SK-N-SH (cell line): ENCODE measurements at regions not wholly inside any gene's neighbourhood (a gene's known extent, or its start where the extent isn't known, plus 50 kb on each side); places are given as distances from the start of the nearest gene placed in this dataset.

Experiments used
- FOXJ3 ChIP-seq: sonication (generic); formaldehyde crosslinking; IDR thresholded peaks from 2 replicates; pipeline ENCODE4 v1.5.1; 2020; ENCODE audit warnings: mild to moderate bottlenecking, missing genetic modification reagents
- FOXM1 ChIP-seq: IDR thresholded peaks from 2 replicates; pipeline ENCODE4 v1.4.0; 2012; ENCODE audit warnings: low read depth, mild to moderate bottlenecking
- GATA2 ChIP-seq: sonication (generic); formaldehyde crosslinking; IDR thresholded peaks from 2 replicates; pipeline ENCODE4 v1.5.0; 2020; ENCODE audit warnings: mild to moderate bottlenecking, missing genetic modification reagents
- JUND ChIP-seq: IDR thresholded peaks from 2 replicates; pipeline ENCODE4 v1.4.0; 2012
- POLR2AphosphoS5 ChIP-seq: IDR thresholded peaks from 2 replicates; pipeline ENCODE4 v1.6.1; 2012; ENCODE audit warnings: low read depth, low read length
- RAD21 ChIP-seq: IDR thresholded peaks from 2 replicates; pipeline ENCODE4 v1.6.1; 2012; ENCODE audit warnings: mild to moderate bottlenecking, low read length
- RXRA ChIP-seq: IDR thresholded peaks from 2 replicates; pipeline ENCODE4 v1.4.0; 2012; ENCODE audit warnings: low read depth, mild to moderate bottlenecking, borderline replicate concordance
- ZBTB33 ChIP-seq: IDR thresholded peaks from 2 replicates; pipeline ENCODE4 v1.4.0; 2012; ENCODE audit warnings: low read depth, borderline replicate concordance
- TF ChIP-seq, protein P1 (sequence below): fragments of 200-600 bp; sonication (generic); IDR thresholded peaks from 2 replicates; pipeline ENCODE4 v1.6.1; 2017; ENCODE audit warnings: antibody characterized with exemption, mild to moderate bottlenecking, moderate library complexity
- TF ChIP-seq, protein P2 (sequence below): IDR thresholded peaks from 2 replicates; pipeline ENCODE4 v1.6.1; 2012; ENCODE audit warnings: mild to moderate bottlenecking, low read depth, low read length, moderate library complexity

- TF ChIP-seq RXRA (no peak), ZBTB33 (no peak), GATA2 (no peak), FOXJ3 (CRISPR knock-in tag) (no peak), POLR2AphosphoS5 (no peak), FOXM1 (no peak), JUND (no peak), RAD21 (no peak)
- TF ChIP-seq, protein P1, sequence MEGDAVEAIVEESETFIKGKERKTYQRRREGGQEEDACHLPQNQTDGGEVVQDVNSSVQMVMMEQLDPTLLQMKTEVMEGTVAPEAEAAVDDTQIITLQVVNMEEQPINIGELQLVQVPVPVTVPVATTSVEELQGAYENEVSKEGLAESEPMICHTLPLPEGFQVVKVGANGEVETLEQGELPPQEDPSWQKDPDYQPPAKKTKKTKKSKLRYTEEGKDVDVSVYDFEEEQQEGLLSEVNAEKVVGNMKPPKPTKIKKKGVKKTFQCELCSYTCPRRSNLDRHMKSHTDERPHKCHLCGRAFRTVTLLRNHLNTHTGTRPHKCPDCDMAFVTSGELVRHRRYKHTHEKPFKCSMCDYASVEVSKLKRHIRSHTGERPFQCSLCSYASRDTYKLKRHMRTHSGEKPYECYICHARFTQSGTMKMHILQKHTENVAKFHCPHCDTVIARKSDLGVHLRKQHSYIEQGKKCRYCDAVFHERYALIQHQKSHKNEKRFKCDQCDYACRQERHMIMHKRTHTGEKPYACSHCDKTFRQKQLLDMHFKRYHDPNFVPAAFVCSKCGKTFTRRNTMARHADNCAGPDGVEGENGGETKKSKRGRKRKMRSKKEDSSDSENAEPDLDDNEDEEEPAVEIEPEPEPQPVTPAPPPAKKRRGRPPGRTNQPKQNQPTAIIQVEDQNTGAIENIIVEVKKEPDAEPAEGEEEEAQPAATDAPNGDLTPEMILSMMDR, result no peak
- TF ChIP-seq, protein P2, sequence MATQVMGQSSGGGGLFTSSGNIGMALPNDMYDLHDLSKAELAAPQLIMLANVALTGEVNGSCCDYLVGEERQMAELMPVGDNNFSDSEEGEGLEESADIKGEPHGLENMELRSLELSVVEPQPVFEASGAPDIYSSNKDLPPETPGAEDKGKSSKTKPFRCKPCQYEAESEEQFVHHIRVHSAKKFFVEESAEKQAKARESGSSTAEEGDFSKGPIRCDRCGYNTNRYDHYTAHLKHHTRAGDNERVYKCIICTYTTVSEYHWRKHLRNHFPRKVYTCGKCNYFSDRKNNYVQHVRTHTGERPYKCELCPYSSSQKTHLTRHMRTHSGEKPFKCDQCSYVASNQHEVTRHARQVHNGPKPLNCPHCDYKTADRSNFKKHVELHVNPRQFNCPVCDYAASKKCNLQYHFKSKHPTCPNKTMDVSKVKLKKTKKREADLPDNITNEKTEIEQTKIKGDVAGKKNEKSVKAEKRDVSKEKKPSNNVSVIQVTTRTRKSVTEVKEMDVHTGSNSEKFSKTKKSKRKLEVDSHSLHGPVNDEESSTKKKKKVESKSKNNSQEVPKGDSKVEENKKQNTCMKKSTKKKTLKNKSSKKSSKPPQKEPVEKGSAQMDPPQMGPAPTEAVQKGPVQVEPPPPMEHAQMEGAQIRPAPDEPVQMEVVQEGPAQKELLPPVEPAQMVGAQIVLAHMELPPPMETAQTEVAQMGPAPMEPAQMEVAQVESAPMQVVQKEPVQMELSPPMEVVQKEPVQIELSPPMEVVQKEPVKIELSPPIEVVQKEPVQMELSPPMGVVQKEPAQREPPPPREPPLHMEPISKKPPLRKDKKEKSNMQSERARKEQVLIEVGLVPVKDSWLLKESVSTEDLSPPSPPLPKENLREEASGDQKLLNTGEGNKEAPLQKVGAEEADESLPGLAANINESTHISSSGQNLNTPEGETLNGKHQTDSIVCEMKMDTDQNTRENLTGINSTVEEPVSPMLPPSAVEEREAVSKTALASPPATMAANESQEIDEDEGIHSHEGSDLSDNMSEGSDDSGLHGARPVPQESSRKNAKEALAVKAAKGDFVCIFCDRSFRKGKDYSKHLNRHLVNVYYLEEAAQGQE, result no peak
Observed at GRCh38 chr10:61139592-61139953, 195.6 kb upstream of the RHOBTB1 start.
